ENCODE measurements at regions not wholly inside any gene's neighbourhood (a gene's known extent, or its start where the extent isn't known, plus 50 kb on each side); places are given as distances from the start of the nearest gene placed in this dataset.

GRCh38 chr1:30378003-30378596 is 345.3 kb downstream of the MATN1 start:
- TF ChIP-seq ZNF384 (IDR thresholded peaks at IDR 0.05) (no peak), LEF1 (IDR thresholded peaks at IDR 0.05; ENCODE audit: borderline replicate concordance) (no peak), FOXA1 (IDR thresholded peaks at IDR 0.05) (no peak), HDGF (IDR thresholded peaks at IDR 0.05; ENCODE audit: borderline replicate concordance) (no peak), TARDBP (IDR thresholded peaks at IDR 0.05) (no peak), SP1 (IDR thresholded peaks at IDR 0.05) (no peak)
